Endodermal cell (in vitro differentiated cells): ENCODE measurements at regions not wholly inside any gene's neighbourhood (a gene's known extent, or its start where the extent isn't known, plus 50 kb on each side); places are given as distances from the start of the nearest gene placed in this dataset.
A peak's percentile ranks its signal among the peaks of the same experiment; 100 is the strongest.

ENCODE experiments used
- DNase-seq: peaks from one replicate; pipeline ENCODE4 v3.0.0-alpha.2; 2017
- H3K27ac ChIP-seq: 2 replicates; pipeline ENCODE4 v1.5.1; 2013; ENCODE audit warnings: mild to moderate bottlenecking, low read depth, low read length, moderate library complexity
- H3K27me3 ChIP-seq: 2 replicates; pipeline ENCODE4 v1.6.1; 2013; ENCODE audit warnings: mild to moderate bottlenecking, low read length, moderate library complexity; ENCODE audit not compliant: insufficient read depth, control insufficient read depth, poor library complexity, severe bottlenecking
- H3K36me3 ChIP-seq: 2 replicates; pipeline ENCODE4 v1.7.0; 2013; ENCODE audit warnings: mild to moderate bottlenecking, low read length, moderate library complexity; ENCODE audit not compliant: control insufficient read depth, insufficient read depth
- H3K4me1 ChIP-seq: one replicate; pipeline ENCODE4 v1.7.0; 2013; ENCODE audit warnings: low read length; ENCODE audit not compliant: control insufficient read depth, insufficient read depth
- H3K4me3 ChIP-seq: 2 replicates; pipeline ENCODE4 v1.5.1; 2013; ENCODE audit warnings: mild to moderate bottlenecking, low read length, moderate library complexity
- H3K9ac ChIP-seq: 2 replicates; pipeline ENCODE4 v1.6.1; 2013; ENCODE audit warnings: mild to moderate bottlenecking, low read length, moderate library complexity; ENCODE audit not compliant: poor library complexity, severe bottlenecking; ENCODE audit errors: extremely low read depth
- H3K9me3 ChIP-seq: 2 replicates; pipeline ENCODE4 v1.6.1; 2013; ENCODE audit warnings: mild to moderate bottlenecking, low read length, moderate library complexity; ENCODE audit not compliant: control insufficient read depth
- H3K27ac Mint-ChIP-seq: 2 replicates; pipeline ENCODE4 v1.8.0; 2020; ENCODE audit warnings: mixed read lengths
- H3K27me3 Mint-ChIP-seq: 2 replicates; pipeline ENCODE4 v1.8.0; 2021; ENCODE audit warnings: mild to moderate bottlenecking, mixed read lengths; ENCODE audit not compliant: insufficient read depth
- H3K36me3 Mint-ChIP-seq: 2 replicates; pipeline ENCODE4 v1.8.0; 2020; ENCODE audit warnings: low read depth, mixed read lengths
- H3K4me1 Mint-ChIP-seq: 2 replicates; pipeline ENCODE4 v1.8.0; 2020; ENCODE audit warnings: mixed read lengths
- H3K4me3 Mint-ChIP-seq: 2 replicates; pipeline ENCODE4 v1.8.0; 2020; ENCODE audit warnings: mild to moderate bottlenecking, moderate library complexity, mixed read lengths
- H3K9me3 Mint-ChIP-seq: 2 replicates; pipeline ENCODE4 v1.8.0; 2020; ENCODE audit warnings: mild to moderate bottlenecking, mixed read lengths
- WGBS, 2 experiments: methylation state at CpG; one replicate each; pipeline versions ENCODE4 v1.1.5 to v1.1.7; 2013; ENCODE audit warnings: missing lambda C conversion rate in 2 of 2, mixed read lengths in 1 of 2; ENCODE audit not compliant: insufficient coverage in 1 of 2, insufficient read length in 1 of 2; 5-methylcytosine and 5-hydroxymethylcytosine counted together
- TF ChIP-seq, protein P1 (sequence below): fragments of 200-600 bp; sonication (generic); conservative IDR thresholded peaks from 2 replicates; pipeline ENCODE4 v1.5.0; 2021; ENCODE audit warnings: antibody characterized with exemption, mild to moderate bottlenecking

DNA sequence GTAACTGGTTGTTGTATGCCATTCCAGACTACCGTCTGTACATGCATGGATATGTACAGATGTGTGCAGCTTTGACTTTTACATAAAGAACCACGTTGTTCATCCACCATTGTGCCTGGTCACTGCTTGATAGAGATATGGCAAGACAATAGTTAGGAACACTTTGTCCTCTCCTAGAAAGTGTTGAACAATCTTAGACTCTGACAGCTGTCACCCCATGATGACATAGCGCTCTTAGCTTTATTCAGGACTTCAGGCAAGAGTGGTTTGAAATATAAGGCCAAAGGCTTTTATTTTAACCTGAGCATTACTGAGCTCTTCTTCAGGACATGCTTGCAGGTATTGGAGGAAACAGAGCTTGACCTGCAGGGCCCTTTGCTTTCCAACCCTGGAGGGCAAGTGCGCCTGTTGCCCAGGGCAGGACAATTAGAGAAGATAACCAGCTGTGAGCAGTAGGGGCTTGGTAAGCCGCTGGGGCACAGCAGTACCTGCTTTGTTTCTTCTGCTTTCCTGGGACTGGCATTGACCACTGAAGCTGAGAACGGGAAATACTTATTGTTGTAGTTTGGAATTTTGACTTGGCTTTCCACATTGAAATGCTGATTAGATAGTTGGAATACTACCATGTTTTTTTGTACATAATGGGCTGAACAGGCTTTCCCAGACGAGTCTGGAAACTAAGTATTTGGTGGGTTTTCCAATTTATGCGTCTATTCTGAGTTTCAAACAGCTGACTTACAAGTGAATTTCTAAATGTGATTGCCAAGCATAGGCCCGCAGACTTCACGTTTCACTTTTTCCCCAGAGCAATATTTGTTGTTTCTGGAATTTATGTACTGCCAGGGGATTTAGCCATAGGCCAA is 51.1 kb downstream of the GARRE1 start:
- peaks cover 23% of the 10 kb centered on the region for H3K36me3 Mint-ChIP-seq
- Histone ChIP-seq H3K27ac (peak overlapping the region; percentile 85), H3K4me3 (no peak overlapping the region), H3K4me1 (no peaks in the 10 kb centered on the region), H3K27me3 (no peaks in the 10 kb centered on the region), H3K9ac (no peak overlapping the region), H3K36me3 (peaks cover 37% of the 10 kb centered on the region), H3K9me3 (no peaks in the 10 kb centered on the region)
- H3K27me3 Mint-ChIP-seq = no peaks in the 10 kb centered on the region
- no peak for DNase-seq
- no peaks in the 10 kb centered on the region for H3K4me1 Mint-ChIP-seq
- peak overlapping the region; percentile 17 for H3K27ac Mint-ChIP-seq
- TF ChIP-seq, protein P1, sequence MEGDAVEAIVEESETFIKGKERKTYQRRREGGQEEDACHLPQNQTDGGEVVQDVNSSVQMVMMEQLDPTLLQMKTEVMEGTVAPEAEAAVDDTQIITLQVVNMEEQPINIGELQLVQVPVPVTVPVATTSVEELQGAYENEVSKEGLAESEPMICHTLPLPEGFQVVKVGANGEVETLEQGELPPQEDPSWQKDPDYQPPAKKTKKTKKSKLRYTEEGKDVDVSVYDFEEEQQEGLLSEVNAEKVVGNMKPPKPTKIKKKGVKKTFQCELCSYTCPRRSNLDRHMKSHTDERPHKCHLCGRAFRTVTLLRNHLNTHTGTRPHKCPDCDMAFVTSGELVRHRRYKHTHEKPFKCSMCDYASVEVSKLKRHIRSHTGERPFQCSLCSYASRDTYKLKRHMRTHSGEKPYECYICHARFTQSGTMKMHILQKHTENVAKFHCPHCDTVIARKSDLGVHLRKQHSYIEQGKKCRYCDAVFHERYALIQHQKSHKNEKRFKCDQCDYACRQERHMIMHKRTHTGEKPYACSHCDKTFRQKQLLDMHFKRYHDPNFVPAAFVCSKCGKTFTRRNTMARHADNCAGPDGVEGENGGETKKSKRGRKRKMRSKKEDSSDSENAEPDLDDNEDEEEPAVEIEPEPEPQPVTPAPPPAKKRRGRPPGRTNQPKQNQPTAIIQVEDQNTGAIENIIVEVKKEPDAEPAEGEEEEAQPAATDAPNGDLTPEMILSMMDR = no peak
- H3K9me3 Mint-ChIP-seq = no peaks in the 10 kb centered on the region
- 89 to 94% methylated on average over 8 to 10 of the region's 10 CpGs for WGBS, 2 experiments
- no peak overlapping the region for H3K4me3 Mint-ChIP-seq

DNA sequence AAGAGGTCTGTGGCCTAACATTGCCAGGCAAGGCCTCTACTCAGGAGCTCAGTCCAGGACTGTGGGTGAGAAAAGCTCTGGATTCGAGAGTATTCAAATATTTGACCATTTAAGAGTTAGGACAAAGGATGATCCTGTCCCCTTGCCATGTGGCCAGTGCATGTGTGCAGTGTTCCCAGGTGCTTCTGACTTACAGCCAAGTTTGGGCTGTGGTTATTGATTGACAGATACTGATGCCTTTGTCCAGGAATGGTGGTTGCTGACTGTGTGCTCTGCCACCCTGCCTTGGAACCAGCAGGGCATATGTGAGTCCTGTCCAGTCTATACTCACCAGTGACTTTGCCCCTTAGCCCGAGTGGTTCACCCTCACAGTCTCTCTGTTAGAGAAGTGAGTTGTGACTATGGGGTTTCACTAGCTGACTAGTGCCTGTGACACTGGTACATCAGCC is 51.9 kb downstream of the GARRE1 start:
- Mint-ChIP-seq H3K36me3 (peaks cover 18% of the 10 kb centered on the region), H3K9me3 (no peaks in the 10 kb centered on the region)
- 93% methylated on average over 2 of the region's 2 CpGs; no CpG with 5 or more reads in 1 of the 2 experiments for WGBS, 2 experiments

DNA sequence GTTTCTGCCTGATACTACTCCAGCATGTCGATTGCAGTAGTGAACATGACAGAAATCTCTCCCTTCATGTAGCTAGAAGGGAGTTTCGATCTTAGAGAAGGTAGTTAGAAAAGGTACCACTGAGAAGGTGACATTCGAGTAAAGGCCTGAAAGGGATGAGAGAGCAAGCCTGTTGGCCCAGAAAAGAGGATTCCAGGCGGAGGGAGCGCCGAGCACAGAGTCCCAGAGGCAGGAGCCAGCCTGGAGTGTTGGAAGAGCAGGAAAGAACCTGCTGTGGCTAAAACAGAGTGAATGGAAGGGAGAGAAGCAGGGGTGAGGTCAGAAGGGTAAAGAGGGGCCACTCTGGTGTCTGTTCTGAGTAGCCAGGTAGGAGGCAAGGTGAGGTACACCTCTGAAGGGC is 52.5 kb downstream of the GARRE1 start:
- no peaks in the 10 kb centered on the region for H3K9me3 Mint-ChIP-seq
- H3K27me3 Mint-ChIP-seq = no peaks in the 10 kb centered on the region
- WGBS, 2 experiments = 92% methylated on average over 4 to 6 of the region's 6 CpGs
- TF ChIP-seq, protein P1 = no peak
- DNase-seq = no peak
- peaks cover 28% of the 10 kb centered on the region for H3K36me3 ChIP-seq
- H3K4me1 Mint-ChIP-seq = no peaks in the 10 kb centered on the region
- no peak overlapping the region for H3K9ac ChIP-seq
- H3K36me3 Mint-ChIP-seq = peaks cover 19% of the 10 kb centered on the region
- H3K4me1 ChIP-seq = no peaks in the 10 kb centered on the region
- no peaks in the 10 kb centered on the region for H3K9me3 ChIP-seq
- H3K4me3 ChIP-seq = no peak overlapping the region
- H3K27ac ChIP-seq = no peak overlapping the region
- H3K27me3 ChIP-seq = no peaks in the 10 kb centered on the region
- H3K27ac Mint-ChIP-seq = peak overlapping the region; percentile 24
- H3K4me3 Mint-ChIP-seq = no peak overlapping the region

More for the DNA sequence above, 51.9 kb downstream of the GARRE1 start:
- H3K27me3 Mint-ChIP-seq = no peaks in the 10 kb centered on the region
- H3K4me3 ChIP-seq = no peak overlapping the region
- no peak overlapping the region for H3K27ac Mint-ChIP-seq
- H3K9me3 ChIP-seq = no peaks in the 10 kb centered on the region
- H3K4me3 Mint-ChIP-seq = no peak overlapping the region
- peak overlapping the region; percentile 85 for H3K27ac ChIP-seq
- no peaks in the 10 kb centered on the region for H3K4me1 ChIP-seq
- no peaks in the 10 kb centered on the region for H3K4me1 Mint-ChIP-seq
- DNase-seq = no peak
- H3K9ac ChIP-seq = no peak overlapping the region
- H3K27me3 ChIP-seq = no peaks in the 10 kb centered on the region
- H3K36me3 ChIP-seq = peaks cover 29% of the 10 kb centered on the region
- TF ChIP-seq, protein P1 = no peak
